Endothelial cell of umbilical vein (primary cell): ENCODE measurements at regions not wholly inside any gene's neighbourhood (a gene's known extent, or its start where the extent isn't known, plus 50 kb on each side); places are given as distances from the start of the nearest gene placed in this dataset.
"Not testable (repeated sequence)": the region's sequence is repeated elsewhere in the genome, so short reads cannot be mapped to it uniquely, and the experiment has no call there.

Experiments used
- CTCF ChIP-seq, 2 donors: IDR thresholded peaks; 1 replicate in 1 of 2; 2 replicates in 1 of 2; pipeline ENCODE4 v1.5.1; 2011; ENCODE audit warnings: low read length in 2 of 2, mild to moderate bottlenecking in 2 of 2, moderate library complexity in 2 of 2, control low read depth in 1 of 2, inconsistent platforms in 1 of 2, low read depth in 1 of 2; ENCODE audit not compliant: insufficient read depth in 1 of 2; ENCODE audit errors: extremely low read depth in 1 of 2
- EZH2 ChIP-seq: IDR thresholded peaks from 2 replicates; pipeline ENCODE4 v1.6.1; 2012; ENCODE audit warnings: borderline replicate concordance, low read depth, mild to moderate bottlenecking, moderate library complexity, low read length, inconsistent platforms; ENCODE audit not compliant: severe bottlenecking
- JUN ChIP-seq: IDR thresholded peaks from 2 replicates; pipeline ENCODE4 v1.6.1; 2011; ENCODE audit warnings: borderline replicate concordance, low read depth; ENCODE audit not compliant: insufficient read length, insufficient read depth
- POLR2A ChIP-seq: IDR thresholded peaks from 2 replicates; pipeline ENCODE4 v1.6.1; 2012; ENCODE audit warnings: low read depth, mild to moderate bottlenecking, control low read depth, low read length
- POLR2AphosphoS5 ChIP-seq: IDR thresholded peaks from 2 replicates; pipeline ENCODE4 v1.6.1; 2012; ENCODE audit warnings: low read depth, mild to moderate bottlenecking, control low read depth, low read length, moderate library complexity; ENCODE audit not compliant: insufficient read depth

GRCh38 chr1:206297145-206298031 lies 94.0 kb downstream of the SRGAP2 start:
- TF ChIP-seq JUN; CTCF (IDR thresholded peaks at IDR 0.05; ENCODE audit: extremely low read depth in 1 of 2, insufficient read depth in 1 of 2, low read depth in 1 of 2, low read length in 2 of 2); EZH2; POLR2AphosphoS5; POLR2A: not testable (repeated sequence)
